ENCODE measurements at regions not wholly inside any gene's neighbourhood (a gene's known extent, or its start where the extent isn't known, plus 50 kb on each side); places are given as distances from the start of the nearest gene placed in this dataset.

DNA sequence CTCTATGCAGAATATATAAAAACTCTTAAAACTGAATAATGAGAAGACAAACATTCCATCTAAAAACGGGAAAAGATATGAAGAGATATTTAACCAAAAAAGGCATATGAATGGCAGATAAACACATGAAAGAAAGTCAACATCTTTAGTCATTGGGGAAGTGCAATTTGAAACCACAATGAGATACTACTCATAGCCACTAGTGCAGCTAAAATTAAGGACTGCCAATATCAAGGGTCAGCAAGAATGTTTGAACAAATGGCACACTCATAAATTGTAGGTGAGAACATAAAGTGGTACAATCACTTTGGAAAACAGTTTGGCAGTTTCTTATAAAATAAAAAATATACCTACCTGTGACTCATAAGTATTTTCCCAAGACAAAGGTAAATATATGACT, 534.9 kb upstream of the DIPK2B start:
- no peak for DNase-seq (ENCODE audit: low read depth)
- Histone ChIP-seq H3K27me3 (ENCODE audit: control insufficient read depth, insufficient read depth, low read length) (no peaks in the 10 kb centered on the region), H3K4me3 (ENCODE audit: low read depth, low read length) (no peak overlapping the region), H3K36me3 (ENCODE audit: control insufficient read depth, insufficient read depth, low read length) (no peaks in the 10 kb centered on the region)
- POLR2A ChIA-PET: no interaction called here
- TF ChIP-seq, protein P1, sequence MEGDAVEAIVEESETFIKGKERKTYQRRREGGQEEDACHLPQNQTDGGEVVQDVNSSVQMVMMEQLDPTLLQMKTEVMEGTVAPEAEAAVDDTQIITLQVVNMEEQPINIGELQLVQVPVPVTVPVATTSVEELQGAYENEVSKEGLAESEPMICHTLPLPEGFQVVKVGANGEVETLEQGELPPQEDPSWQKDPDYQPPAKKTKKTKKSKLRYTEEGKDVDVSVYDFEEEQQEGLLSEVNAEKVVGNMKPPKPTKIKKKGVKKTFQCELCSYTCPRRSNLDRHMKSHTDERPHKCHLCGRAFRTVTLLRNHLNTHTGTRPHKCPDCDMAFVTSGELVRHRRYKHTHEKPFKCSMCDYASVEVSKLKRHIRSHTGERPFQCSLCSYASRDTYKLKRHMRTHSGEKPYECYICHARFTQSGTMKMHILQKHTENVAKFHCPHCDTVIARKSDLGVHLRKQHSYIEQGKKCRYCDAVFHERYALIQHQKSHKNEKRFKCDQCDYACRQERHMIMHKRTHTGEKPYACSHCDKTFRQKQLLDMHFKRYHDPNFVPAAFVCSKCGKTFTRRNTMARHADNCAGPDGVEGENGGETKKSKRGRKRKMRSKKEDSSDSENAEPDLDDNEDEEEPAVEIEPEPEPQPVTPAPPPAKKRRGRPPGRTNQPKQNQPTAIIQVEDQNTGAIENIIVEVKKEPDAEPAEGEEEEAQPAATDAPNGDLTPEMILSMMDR (IDR thresholded peaks at IDR 0.05; ENCODE audit: insufficient read depth, low read depth, low read length): no peak
- CTCF ChIA-PET: no interaction called here

DNA sequence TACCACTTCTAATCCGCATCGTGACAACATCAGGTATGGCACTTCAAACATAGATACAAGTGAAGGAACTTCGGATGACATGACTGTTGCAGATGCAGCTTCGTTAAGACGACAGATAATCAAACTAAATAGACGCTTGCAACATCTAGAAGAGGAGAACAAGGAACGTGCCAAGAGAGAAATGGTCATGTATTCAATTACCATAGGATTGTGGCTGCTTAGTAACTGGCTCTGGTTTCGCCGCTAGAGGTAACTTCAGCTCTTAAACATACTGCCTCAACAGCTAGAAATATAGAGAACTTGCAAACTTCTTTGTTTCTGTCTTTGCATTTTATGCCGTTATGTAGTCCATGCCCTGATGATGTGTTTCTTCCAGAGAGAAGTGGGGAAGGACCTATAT, 530.8 kb upstream of the DIPK2B start:
- DNase-seq (ENCODE audit: low read depth): no peak
- TF ChIP-seq, protein P1 (IDR thresholded peaks at IDR 0.05; ENCODE audit: insufficient read depth, low read depth, low read length): no peak
- POLR2A ChIA-PET: no interaction called here
- no peak overlapping the region for H3K4me3 ChIP-seq (ENCODE audit: low read depth, low read length)
- CTCF ChIA-PET: interaction anchor here (2.2 kb wide), 1 partner anchor 11 kb away, joined by 5 read pairs; no protein-coding TSS in a partner anchor
- no peaks in the 10 kb centered on the region for H3K36me3 ChIP-seq (ENCODE audit: control insufficient read depth, insufficient read depth, low read length)
- H3K27me3 ChIP-seq (ENCODE audit: control insufficient read depth, insufficient read depth, low read length): no peaks in the 10 kb centered on the region

DNA sequence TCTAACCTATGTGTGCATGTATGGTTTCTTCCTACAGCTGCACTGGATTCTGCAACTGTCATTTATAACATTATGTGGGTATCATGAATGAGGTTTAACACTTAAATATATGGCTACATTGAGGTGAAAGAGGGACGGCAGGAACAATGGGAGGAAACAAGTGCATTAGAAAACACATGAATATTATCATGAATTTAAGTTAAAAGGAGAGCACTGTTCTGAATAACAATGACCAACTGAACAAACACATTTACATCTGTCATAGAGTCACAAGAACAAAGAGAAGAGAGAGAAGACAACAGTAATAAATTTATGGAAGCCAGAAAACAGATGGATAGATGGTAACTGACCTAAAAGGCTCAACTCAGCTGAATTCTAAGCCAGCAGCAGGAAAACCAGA, 527.1 kb upstream of the DIPK2B start:
- no peak overlapping the region for H3K4me3 ChIP-seq (ENCODE audit: low read depth, low read length)
- ChIA-PET POLR2A (no interaction called here), CTCF (no interaction called here)
- TF ChIP-seq, protein P1 (IDR thresholded peaks at IDR 0.05; ENCODE audit: insufficient read depth, low read depth, low read length): no peak
- DNase-seq (ENCODE audit: low read depth): no peak
- no peaks in the 10 kb centered on the region for H3K27me3 ChIP-seq (ENCODE audit: control insufficient read depth, insufficient read depth, low read length)
- H3K36me3 ChIP-seq (ENCODE audit: control insufficient read depth, insufficient read depth, low read length): no peaks in the 10 kb centered on the region

DNA sequence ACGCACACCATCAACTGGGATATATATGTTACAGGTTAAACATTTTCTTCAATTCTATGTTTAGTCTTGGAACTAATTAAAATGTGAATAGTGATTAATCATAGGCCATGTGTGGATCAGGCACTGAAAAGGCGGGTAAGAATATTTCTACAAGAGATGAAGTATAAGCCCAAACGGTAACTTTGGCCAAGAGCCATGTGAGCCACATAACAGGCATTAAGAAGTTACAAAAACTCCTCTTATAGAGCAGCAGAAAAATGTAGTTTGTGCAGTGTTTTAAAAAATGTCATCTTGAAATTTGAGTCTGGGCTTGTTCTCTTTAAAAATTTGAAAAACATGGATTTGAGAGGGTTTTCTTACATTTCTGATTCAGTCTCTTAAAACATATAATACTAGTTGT, 521.8 kb upstream of the DIPK2B start:
- no peaks in the 10 kb centered on the region for H3K27me3 ChIP-seq (ENCODE audit: control insufficient read depth, insufficient read depth, low read length)
- ChIA-PET POLR2A (no interaction called here), CTCF (no interaction called here)
- TF ChIP-seq, protein P1 (IDR thresholded peaks at IDR 0.05; ENCODE audit: insufficient read depth, low read depth, low read length): no peak
- H3K4me3 ChIP-seq (ENCODE audit: low read depth, low read length): no peak overlapping the region
- DNase-seq (ENCODE audit: low read depth): no peak
- no peaks in the 10 kb centered on the region for H3K36me3 ChIP-seq (ENCODE audit: control insufficient read depth, insufficient read depth, low read length)

DNA sequence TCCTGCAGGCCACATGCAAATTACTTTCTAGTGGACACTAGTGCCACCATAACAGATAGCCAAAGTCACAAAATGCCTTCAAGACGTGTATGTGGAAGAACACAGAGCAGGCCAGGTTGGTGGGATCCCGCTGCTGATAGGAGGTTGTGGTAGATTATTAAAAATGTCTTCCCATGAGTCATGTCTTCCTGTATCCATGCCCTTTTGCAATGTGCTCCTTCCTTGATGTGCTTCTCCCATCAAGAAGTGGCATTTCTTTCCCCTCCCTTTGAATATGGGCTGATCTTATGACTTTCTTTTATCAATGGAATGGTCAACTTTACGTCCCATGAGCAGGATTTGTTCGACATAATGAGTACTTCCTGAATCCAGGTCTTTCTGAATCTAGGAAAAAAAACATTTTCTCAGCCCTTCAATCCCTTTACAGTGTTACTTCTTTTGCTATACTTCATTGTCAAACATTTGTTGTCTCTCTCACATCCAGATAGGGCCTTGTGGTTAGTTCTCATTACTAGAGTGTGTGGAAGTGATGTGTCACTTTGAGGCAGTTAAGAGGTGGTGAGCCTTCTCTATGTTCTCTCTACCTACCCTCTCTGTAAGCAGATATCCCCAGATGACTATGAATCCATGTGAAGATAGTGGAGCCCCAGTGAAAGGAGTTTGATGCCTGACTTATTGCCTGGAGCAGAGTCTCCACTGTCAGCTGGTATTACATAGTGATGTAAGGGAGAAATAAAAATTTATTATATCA, 519.2 kb upstream of the DIPK2B start:
- DNase-seq (ENCODE audit: low read depth): no peak
- TF ChIP-seq, protein P1 (IDR thresholded peaks at IDR 0.05; ENCODE audit: insufficient read depth, low read depth, low read length): no peak
- H3K4me3 ChIP-seq (ENCODE audit: low read depth, low read length): no peak overlapping the region
- H3K36me3 ChIP-seq (ENCODE audit: control insufficient read depth, insufficient read depth, low read length): no peaks in the 10 kb centered on the region
- no peaks in the 10 kb centered on the region for H3K27me3 ChIP-seq (ENCODE audit: control insufficient read depth, insufficient read depth, low read length)
- ChIA-PET CTCF (no interaction called here), POLR2A (no interaction called here)

Data from BJ (cell line).